ACC112 (cell line): ENCODE measurements at regions not wholly inside any gene's neighbourhood (a gene's known extent, or its start where the extent isn't known, plus 50 kb on each side); places are given as distances from the start of the nearest gene placed in this dataset.

Experiments used
- H2AFZ ChIP-seq: fragments of 200-600 bp; sonication (generic); one replicate; pipeline ENCODE4 v1.6.0; 2017; ENCODE audit warnings: antibody characterized with exemption, low read length; ENCODE audit not compliant: unreplicated experiment
- H3K27ac ChIP-seq: fragments of 200-600 bp; sonication (generic); 2 replicates; pipeline ENCODE4 v1.5.1; 2014; ENCODE audit warnings: low read depth, mild to moderate bottlenecking, antibody characterized with exemption, low read length, moderate library complexity
- H3K27me3 ChIP-seq: fragments of 200-600 bp; sonication (generic); 2 replicates; pipeline ENCODE4 v1.6.1; 2014; ENCODE audit warnings: mild to moderate bottlenecking, antibody characterized with exemption, low read length, moderate library complexity, mixed read lengths; ENCODE audit not compliant: insufficient read depth
- H3K36me3 ChIP-seq: fragments of 200-600 bp; sonication (generic); 2 replicates; pipeline ENCODE4 v1.6.1; 2016; ENCODE audit warnings: mild to moderate bottlenecking, antibody characterized with exemption, low read length, moderate library complexity, mixed read lengths; ENCODE audit not compliant: insufficient read depth
- H3K4me1 ChIP-seq: fragments of 200-600 bp; sonication (generic); one replicate; pipeline ENCODE4 v1.6.1; 2016; ENCODE audit warnings: low read length, mixed read lengths; ENCODE audit not compliant: insufficient read depth, unreplicated experiment, control insufficient read depth
- H3K4me3 ChIP-seq: fragments of 200-600 bp; sonication (generic); 2 replicates; pipeline ENCODE4 v1.5.1; 2014; ENCODE audit warnings: mild to moderate bottlenecking, low read depth, low read length
- H3K79me2 ChIP-seq: fragments of 200-600 bp; sonication (generic); one replicate; pipeline ENCODE4 v1.6.0; 2016; ENCODE audit warnings: low read length; ENCODE audit not compliant: control insufficient read depth, unreplicated experiment, insufficient read depth

- peaks cover 84% of the 10 kb centered on the region for H3K79me2 ChIP-seq
- peak overlapping the region; percentile 47 for H2AFZ ChIP-seq
- H3K36me3 ChIP-seq = peaks cover 7% of the 10 kb centered on the region; the same call in 1 of the 2 replicates
- H3K27me3 ChIP-seq = no peaks in the 10 kb centered on the region
- H3K4me3 ChIP-seq = peak overlapping the region; percentile 95
- H3K27ac ChIP-seq = peak overlapping the region; percentile 98
- H3K4me1 ChIP-seq = peaks cover 23% of the 10 kb centered on the region
Measured at GRCh38 chr7:131109011-131109758, 218.5 kb upstream of the MKLN1 start.

- peaks cover 77% of the 10 kb centered on the region for H3K79me2 ChIP-seq
- H3K27me3 ChIP-seq = no peaks in the 10 kb centered on the region
- H3K4me1 ChIP-seq = peaks cover 17% of the 10 kb centered on the region
- peak overlapping the region; percentile 47 for H2AFZ ChIP-seq
- H3K36me3 ChIP-seq = peaks cover 7% of the 10 kb centered on the region; the same call in 1 of the 2 replicates
- H3K27ac ChIP-seq = peak overlapping the region; percentile 98
- peak overlapping the region; percentile 95 for H3K4me3 ChIP-seq
Measured at GRCh38 chr7:131109759-131110296, 217.8 kb upstream of the MKLN1 start.

GRCh38 chr7:131110297-131111080 lies 217.2 kb upstream of the MKLN1 start:
- H3K79me2 ChIP-seq = peaks cover 71% of the 10 kb centered on the region
- no peak overlapping the region for H2AFZ ChIP-seq

GRCh38 chr7:131111081-131111576 lies 216.5 kb upstream of the MKLN1 start:
- no peak overlapping the region for H2AFZ ChIP-seq
- peak overlapping the region; percentile 98 for H3K27ac ChIP-seq
- H3K4me3 ChIP-seq = peak overlapping the region; percentile 95
- peaks cover 7% of the 10 kb centered on the region; the same call in 1 of the 2 replicates for H3K36me3 ChIP-seq
- peaks cover 67% of the 10 kb centered on the region for H3K79me2 ChIP-seq
- no peaks in the 10 kb centered on the region for H3K27me3 ChIP-seq
- peaks cover 12% of the 10 kb centered on the region for H3K4me1 ChIP-seq

More at GRCh38 chr7:131110297-131111080, 217.2 kb upstream of the MKLN1 start:
- H3K4me1 ChIP-seq = peaks cover 12% of the 10 kb centered on the region
- peak overlapping the region; percentile 95 for H3K4me3 ChIP-seq
- peak overlapping the region; percentile 98 for H3K27ac ChIP-seq
- H3K36me3 ChIP-seq = peaks cover 7% of the 10 kb centered on the region; the same call in 1 of the 2 replicates
- no peaks in the 10 kb centered on the region for H3K27me3 ChIP-seq

- peaks cover 62% of the 10 kb centered on the region for H3K79me2 ChIP-seq
- peak overlapping the region; percentile 95 for H3K4me3 ChIP-seq
- peak overlapping the region; percentile 98 for H3K27ac ChIP-seq
- no peak overlapping the region for H2AFZ ChIP-seq
- no peaks in the 10 kb centered on the region for H3K27me3 ChIP-seq
- H3K36me3 ChIP-seq = peaks cover 7% of the 10 kb centered on the region
- peaks cover 12% of the 10 kb centered on the region for H3K4me1 ChIP-seq
Measured at GRCh38 chr7:131111792-131112191, 215.9 kb upstream of the MKLN1 start.

- peak overlapping the region; percentile 98; the same call in 1 of the 2 replicates for H3K27ac ChIP-seq
- H3K4me3 ChIP-seq = no peak overlapping the region
- H3K4me1 ChIP-seq = peaks cover 12% of the 10 kb centered on the region
- no peaks in the 10 kb centered on the region for H3K27me3 ChIP-seq
- no peak overlapping the region for H2AFZ ChIP-seq
- H3K79me2 ChIP-seq = peaks cover 58% of the 10 kb centered on the region
- peaks cover 8% of the 10 kb centered on the region for H3K36me3 ChIP-seq
Measured at GRCh38 chr7:131112431-131112830, 215.2 kb upstream of the MKLN1 start.

GRCh38 chr7:131115340-131115739 lies 212.3 kb upstream of the MKLN1 start:
- Histone ChIP-seq H3K79me2 (peaks cover 31% of the 10 kb centered on the region), H2AFZ (no peak overlapping the region), H3K27me3 (no peaks in the 10 kb centered on the region), H3K27ac (no peak overlapping the region), H3K36me3 (peaks cover 17% of the 10 kb centered on the region), H3K4me3 (no peak overlapping the region), H3K4me1 (peaks cover 9% of the 10 kb centered on the region)

- Histone ChIP-seq H2AFZ (no peak overlapping the region), H3K36me3 (peaks cover 13% of the 10 kb centered on the region), H3K79me2 (peaks cover 12% of the 10 kb centered on the region), H3K27ac (no peak overlapping the region), H3K27me3 (no peaks in the 10 kb centered on the region), H3K4me1 (no peaks in the 10 kb centered on the region), H3K4me3 (no peak overlapping the region)
Measured at GRCh38 chr7:131117439-131117838, 210.2 kb upstream of the MKLN1 start.

- no peak overlapping the region for H2AFZ ChIP-seq
- no peak overlapping the region for H3K27ac ChIP-seq
- no peak overlapping the region for H3K4me3 ChIP-seq
- H3K4me1 ChIP-seq = no peaks in the 10 kb centered on the region
- H3K36me3 ChIP-seq = peaks cover 10% of the 10 kb centered on the region
- H3K79me2 ChIP-seq = peaks cover 3% of the 10 kb centered on the region
- no peaks in the 10 kb centered on the region for H3K27me3 ChIP-seq
Measured at GRCh38 chr7:131119381-131119780, 208.3 kb upstream of the MKLN1 start.

- Histone ChIP-seq H3K36me3 (peaks cover 9% of the 10 kb centered on the region), H2AFZ (no peak overlapping the region), H3K27me3 (no peaks in the 10 kb centered on the region), H3K27ac (no peak overlapping the region), H3K4me1 (no peaks in the 10 kb centered on the region), H3K4me3 (no peak overlapping the region), H3K79me2 (no peaks in the 10 kb centered on the region)
Measured at GRCh38 chr7:131122394-131122793, 205.3 kb upstream of the MKLN1 start.
